ENCODE measurements at regions not wholly inside any gene's neighbourhood (a gene's known extent, or its start where the extent isn't known, plus 50 kb on each side); places are given as distances from the start of the nearest gene placed in this dataset.

- Mint-ChIP-seq H3K4me1 (ENCODE audit: low read depth) (no peaks in the 10 kb centered on the region), H3K36me3 (ENCODE audit: low read depth) (no peaks in the 10 kb centered on the region), H3K9me3 (no peaks in the 10 kb centered on the region), H3K27ac (no peak overlapping the region), H3K4me3 (no peak overlapping the region), H3K27me3 (no peaks in the 10 kb centered on the region)
- DNase-seq: no peak
These were observed 95.0 kb upstream of the SDK1 start for GRCh38 chr7:3206101-3206500.

- Mint-ChIP-seq H3K36me3 (ENCODE audit: low read depth) (no peaks in the 10 kb centered on the region), H3K4me3 (no peak overlapping the region), H3K4me1 (ENCODE audit: low read depth) (no peaks in the 10 kb centered on the region), H3K9me3 (no peaks in the 10 kb centered on the region), H3K27ac (no peak overlapping the region), H3K27me3 (no peaks in the 10 kb centered on the region)
- no peak for DNase-seq
These were observed 94.3 kb upstream of the SDK1 start for GRCh38 chr7:3206771-3207191.

DNA sequence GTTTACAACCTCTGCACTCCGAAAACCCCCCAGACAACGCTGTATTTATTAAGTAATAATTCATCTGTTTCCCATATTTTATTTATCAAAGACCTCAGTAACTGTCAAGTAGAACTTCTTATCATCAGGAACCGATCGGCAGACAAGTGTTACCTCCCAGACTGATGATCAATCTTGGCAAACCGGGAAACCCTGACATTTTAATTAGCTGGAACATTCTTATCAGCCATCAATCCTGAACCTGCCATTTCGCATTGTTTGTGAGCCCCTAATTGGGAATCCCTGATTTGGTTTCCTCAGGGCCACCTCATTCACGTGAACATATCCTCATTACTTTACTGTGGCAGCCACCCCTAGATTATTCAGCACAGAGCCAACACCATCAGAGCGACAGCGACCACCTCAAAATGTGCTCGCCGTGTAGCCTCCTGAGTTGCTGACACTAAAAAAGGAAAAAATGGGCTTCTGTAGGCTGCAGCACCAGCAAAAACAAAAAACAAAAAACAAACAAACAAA, 93.6 kb upstream of the SDK1 start:
- Mint-ChIP-seq H3K4me1 (ENCODE audit: low read depth) (no peaks in the 10 kb centered on the region), H3K36me3 (ENCODE audit: low read depth) (no peaks in the 10 kb centered on the region)

DNA sequence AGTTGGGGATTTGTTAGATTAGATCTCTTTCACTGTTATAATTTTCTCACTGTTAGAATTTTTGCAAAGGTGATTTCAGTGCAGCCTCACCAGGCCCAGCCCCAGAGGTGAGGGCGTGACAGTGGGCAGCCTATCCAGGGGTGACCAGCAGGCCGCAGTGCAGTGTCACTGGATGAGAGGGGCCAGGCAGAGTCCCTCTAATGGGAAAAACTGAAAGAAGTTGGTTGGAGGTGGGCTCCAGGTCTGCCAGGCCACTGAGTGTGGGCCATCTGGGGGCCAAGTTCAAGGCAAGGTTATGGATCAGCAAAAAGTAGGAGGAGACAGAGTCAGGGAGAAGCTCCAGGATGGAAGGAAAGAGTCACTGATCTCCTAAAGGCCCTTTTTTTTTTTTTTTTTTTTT, 90.5 kb upstream of the SDK1 start:
- H3K27me3 Mint-ChIP-seq: no peaks in the 10 kb centered on the region
- H3K9me3 Mint-ChIP-seq: no peaks in the 10 kb centered on the region
- no peaks in the 10 kb centered on the region for H3K4me1 Mint-ChIP-seq (ENCODE audit: low read depth)
- DNase-seq: no peak
- H3K27ac Mint-ChIP-seq: no peak overlapping the region
- no peaks in the 10 kb centered on the region for H3K36me3 Mint-ChIP-seq (ENCODE audit: low read depth)
- H3K4me3 Mint-ChIP-seq: no peak overlapping the region

More for the DNA sequence above, 93.6 kb upstream of the SDK1 start:
- Mint-ChIP-seq H3K9me3 (no peaks in the 10 kb centered on the region), H3K4me3 (no peak overlapping the region), H3K27ac (no peak overlapping the region), H3K27me3 (no peaks in the 10 kb centered on the region)
- no peak for DNase-seq

GRCh38 chr7:3214090-3214413, 87.0 kb upstream of the SDK1 start:
- H3K4me3 Mint-ChIP-seq: no peak overlapping the region
- H3K27me3 Mint-ChIP-seq: peaks cover 16% of the 10 kb centered on the region
- H3K9me3 Mint-ChIP-seq: no peaks in the 10 kb centered on the region
- no peaks in the 10 kb centered on the region for H3K36me3 Mint-ChIP-seq (ENCODE audit: low read depth)
- H3K4me1 Mint-ChIP-seq (ENCODE audit: low read depth): peaks cover 6% of the 10 kb centered on the region
- DNase-seq: no peak
- no peak overlapping the region for H3K27ac Mint-ChIP-seq

DNA sequence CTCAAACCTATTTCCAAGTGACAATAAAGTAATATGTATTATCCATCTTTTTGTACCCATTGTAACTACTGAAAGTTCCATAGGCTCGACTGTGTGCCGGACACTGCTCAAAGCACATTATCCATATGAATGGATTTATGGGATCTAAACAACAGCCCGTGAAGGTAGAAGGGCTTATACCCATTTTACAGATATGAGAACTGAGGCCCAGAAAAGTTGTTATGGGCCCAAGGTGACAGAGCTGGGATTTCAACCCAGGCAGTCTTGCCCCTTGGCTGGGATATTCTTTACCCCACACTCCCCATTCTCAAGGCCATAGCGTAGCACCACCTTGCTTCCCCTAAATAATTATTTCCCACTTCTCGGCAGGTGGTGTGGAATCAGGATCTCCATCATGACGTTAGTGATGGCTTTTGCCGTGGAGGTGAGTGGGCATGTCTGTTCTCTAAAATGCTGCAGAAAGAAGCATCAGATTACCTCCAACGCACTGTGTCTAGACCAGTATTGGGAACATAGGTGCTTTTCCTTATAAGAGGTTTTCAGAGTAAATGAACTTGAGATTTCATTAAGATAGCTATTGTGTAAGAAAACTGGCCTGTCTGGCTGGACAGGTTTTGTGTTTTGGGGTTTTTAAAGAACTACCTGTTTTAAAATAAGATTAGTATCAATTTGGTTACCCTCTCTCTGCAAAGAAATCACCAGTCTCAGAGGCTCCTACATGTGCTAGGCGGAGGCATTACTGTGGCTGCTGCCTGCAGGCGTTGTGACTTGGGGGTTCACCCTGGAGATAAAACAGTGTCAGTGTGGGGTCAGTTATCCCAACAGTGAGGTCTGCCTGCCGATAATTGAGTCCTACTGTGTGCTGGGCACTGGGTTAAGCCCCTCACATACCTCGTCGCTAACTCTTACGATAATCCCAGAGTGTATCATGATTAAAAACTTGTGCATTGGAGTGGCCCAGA, 85.1 kb upstream of the SDK1 start:
- peaks cover 7% of the 10 kb centered on the region for H3K4me1 Mint-ChIP-seq (ENCODE audit: low read depth)
- H3K27ac Mint-ChIP-seq: no peak overlapping the region
- DNase-seq: no peak
- no peaks in the 10 kb centered on the region for H3K36me3 Mint-ChIP-seq (ENCODE audit: low read depth)
- peaks cover 22% of the 10 kb centered on the region for H3K27me3 Mint-ChIP-seq
- H3K4me3 Mint-ChIP-seq: no peak overlapping the region
- no peaks in the 10 kb centered on the region for H3K9me3 Mint-ChIP-seq

DNA sequence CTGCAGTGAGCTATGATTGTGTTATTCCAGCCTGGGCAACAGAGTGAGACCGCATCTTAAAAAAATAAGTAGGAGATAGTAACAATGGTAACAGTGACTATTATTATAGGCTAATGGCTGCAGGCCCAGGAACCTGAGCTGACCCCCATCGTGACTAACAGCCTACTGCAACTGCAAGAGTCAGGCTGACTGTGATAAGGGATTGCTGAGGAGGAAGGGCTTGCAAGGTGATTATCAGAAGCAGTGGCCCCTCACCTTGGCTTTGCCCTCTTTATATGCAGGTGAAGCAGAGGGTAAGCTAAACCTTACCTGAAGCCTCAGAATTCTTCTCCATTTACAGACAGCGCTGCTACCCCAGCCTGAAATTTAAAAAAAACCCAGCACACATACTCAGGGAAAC, 83.9 kb upstream of the SDK1 start:
- H3K4me1 Mint-ChIP-seq (ENCODE audit: low read depth): peaks cover 7% of the 10 kb centered on the region
- no peak overlapping the region for H3K27ac Mint-ChIP-seq
- no peaks in the 10 kb centered on the region for H3K36me3 Mint-ChIP-seq (ENCODE audit: low read depth)
- no peaks in the 10 kb centered on the region for H3K9me3 Mint-ChIP-seq
- H3K4me3 Mint-ChIP-seq: no peak overlapping the region
- DNase-seq: no peak
- peaks cover 22% of the 10 kb centered on the region for H3K27me3 Mint-ChIP-seq

GRCh38 chr7:3218411-3219225, 82.4 kb upstream of the SDK1 start:
- Mint-ChIP-seq H3K36me3 (ENCODE audit: low read depth) (no peaks in the 10 kb centered on the region), H3K27ac (no peak overlapping the region), H3K4me1 (ENCODE audit: low read depth) (peaks cover 7% of the 10 kb centered on the region), H3K9me3 (no peaks in the 10 kb centered on the region), H3K4me3 (no peak overlapping the region), H3K27me3 (peaks cover 26% of the 10 kb centered on the region)
- DNase-seq: no peak

- Mint-ChIP-seq H3K4me1 (ENCODE audit: low read depth) (peaks cover 25% of the 10 kb centered on the region), H3K9me3 (peaks cover 6% of the 10 kb centered on the region), H3K27ac (no peak overlapping the region), H3K4me3 (no peak overlapping the region), H3K27me3 (peaks cover 5% of the 10 kb centered on the region), H3K36me3 (ENCODE audit: low read depth) (no peaks in the 10 kb centered on the region)
- no peak for DNase-seq
These were observed 71.1 kb upstream of the SDK1 start for GRCh38 chr7:3229904-3230470.

- DNase-seq: no peak
- Mint-ChIP-seq H3K27me3 (peaks cover 6% of the 10 kb centered on the region), H3K4me1 (ENCODE audit: low read depth) (peaks cover 25% of the 10 kb centered on the region), H3K4me3 (no peak overlapping the region), H3K9me3 (peaks cover 13% of the 10 kb centered on the region), H3K36me3 (ENCODE audit: low read depth) (no peaks in the 10 kb centered on the region), H3K27ac (no peak overlapping the region)
These were observed 70.1 kb upstream of the SDK1 start for GRCh38 chr7:3230908-3231307.

DNA sequence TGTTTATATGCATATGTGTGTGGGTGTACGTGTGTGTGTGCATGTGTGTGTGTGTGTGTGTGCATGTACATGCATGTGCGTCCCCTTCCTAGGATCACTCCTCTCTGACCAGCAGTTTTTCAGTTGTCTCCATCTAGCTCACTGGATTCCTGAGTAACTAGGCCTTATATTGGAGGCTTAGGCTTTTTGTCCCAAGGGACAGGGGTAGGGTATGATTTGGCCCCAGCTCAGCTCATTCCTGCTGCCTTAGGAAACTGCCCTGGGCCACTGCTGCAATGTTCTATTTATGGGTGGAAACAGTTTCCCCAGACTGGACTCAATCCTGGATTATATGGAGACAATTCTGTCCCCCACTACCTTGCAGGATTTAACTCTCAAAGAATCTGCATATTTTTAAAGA, 68.8 kb upstream of the SDK1 start:
- H3K4me3 Mint-ChIP-seq: no peak overlapping the region
- DNase-seq: no peak

GRCh38 chr7:3233301-3233700, 67.8 kb upstream of the SDK1 start:
- Mint-ChIP-seq H3K27ac (no peak overlapping the region), H3K4me3 (no peak overlapping the region)

More for the DNA sequence above, 68.8 kb upstream of the SDK1 start:
- Mint-ChIP-seq H3K27me3 (peaks cover 14% of the 10 kb centered on the region), H3K27ac (no peak overlapping the region), H3K36me3 (ENCODE audit: low read depth) (no peaks in the 10 kb centered on the region), H3K9me3 (peaks cover 23% of the 10 kb centered on the region), H3K4me1 (ENCODE audit: low read depth) (peaks cover 16% of the 10 kb centered on the region)

DNA sequence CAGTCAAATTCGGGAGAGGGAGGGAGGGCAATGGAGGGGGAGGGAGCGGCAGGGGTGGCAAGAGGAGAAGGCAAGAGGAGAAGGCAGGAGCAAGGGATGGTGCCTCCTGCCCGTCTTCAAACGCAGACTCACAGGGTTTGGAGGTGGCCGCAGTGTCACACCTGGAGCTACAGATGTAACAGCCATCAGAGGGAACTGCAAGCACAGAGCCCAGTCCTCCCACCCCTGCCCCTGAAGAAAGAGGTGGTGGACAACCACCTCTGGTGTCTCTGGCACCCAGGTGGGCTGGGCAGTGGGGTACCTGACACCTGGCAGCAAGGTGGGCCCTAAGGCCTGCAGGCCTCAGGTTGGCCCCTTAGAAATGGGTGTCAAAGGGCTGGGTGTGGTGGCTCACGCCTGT, 67.0 kb upstream of the SDK1 start:
- Mint-ChIP-seq H3K27me3 (peaks cover 16% of the 10 kb centered on the region), H3K36me3 (ENCODE audit: low read depth) (no peaks in the 10 kb centered on the region), H3K4me3 (no peak overlapping the region), H3K9me3 (peaks cover 28% of the 10 kb centered on the region), H3K27ac (no peak overlapping the region), H3K4me1 (ENCODE audit: low read depth) (peaks cover 3% of the 10 kb centered on the region)
- DNase-seq: no peak

More at GRCh38 chr7:3233301-3233700, 67.8 kb upstream of the SDK1 start:
- H3K36me3 Mint-ChIP-seq (ENCODE audit: low read depth): no peaks in the 10 kb centered on the region
- peaks cover 16% of the 10 kb centered on the region for H3K27me3 Mint-ChIP-seq
- H3K4me1 Mint-ChIP-seq (ENCODE audit: low read depth): peaks cover 8% of the 10 kb centered on the region
- no peak for DNase-seq
- peaks cover 28% of the 10 kb centered on the region for H3K9me3 Mint-ChIP-seq

GRCh38 chr7:3234851-3235250, 66.2 kb upstream of the SDK1 start:
- DNase-seq: no peak
- H3K27me3 Mint-ChIP-seq: peaks cover 16% of the 10 kb centered on the region
- H3K9me3 Mint-ChIP-seq: peaks cover 25% of the 10 kb centered on the region
- no peaks in the 10 kb centered on the region for H3K4me1 Mint-ChIP-seq (ENCODE audit: low read depth)
- H3K27ac Mint-ChIP-seq: no peak overlapping the region
- no peak overlapping the region for H3K4me3 Mint-ChIP-seq
- no peaks in the 10 kb centered on the region for H3K36me3 Mint-ChIP-seq (ENCODE audit: low read depth)
